WTC11 (cell line): ENCODE measurements at regions not wholly inside any gene's neighbourhood (a gene's known extent, or its start where the extent isn't known, plus 50 kb on each side); places are given as distances from the start of the nearest gene placed in this dataset.

Experiments
- ATAC-seq: fragments of 200-7000 bp; cut with Tn5 transposase; 2 replicates; pipeline ENCODE4 v1.10.0; 2021; ENCODE audit warnings: mild to moderate bottlenecking, moderate library complexity
- CTCF ChIA-PET: fragments of 300-600 bp; sonication (Branson Sonifier 250); formaldehyde crosslinking; loops from one replicate; lab custom pipeline; 2021; ENCODE audit warnings: antibody characterized with exemption; lab: Charles Lee
- POLR2A ChIA-PET: fragments of 350-600 bp; sonication (Branson Sonifier 250); formaldehyde crosslinking; loops from one replicate; lab custom pipeline; 2021; ENCODE audit warnings: antibody characterized with exemption; lab: Charles Lee
- DNase-seq: peaks from one replicate; pipeline ENCODE4 v3.0.0; 2021; ENCODE audit warnings: low spot score
- H3K27ac Mint-ChIP-seq: 2 replicates; pipeline ENCODE4 v1.8.0; 2021; ENCODE audit warnings: mixed read lengths
- H3K27me3 Mint-ChIP-seq: 2 replicates; pipeline ENCODE4 v1.8.0; 2021; ENCODE audit warnings: low read depth, mild to moderate bottlenecking, moderate library complexity, mixed read lengths
- H3K36me3 Mint-ChIP-seq: 2 replicates; pipeline ENCODE4 v1.8.0; 2021; ENCODE audit warnings: mixed read lengths
- H3K4me1 Mint-ChIP-seq: 2 replicates; pipeline ENCODE4 v1.8.0; 2022; ENCODE audit warnings: mixed read lengths
- H3K4me3 Mint-ChIP-seq: 2 replicates; pipeline ENCODE4 v1.8.0; 2021; ENCODE audit warnings: mild to moderate bottlenecking, moderate library complexity, mixed read lengths
- H3K9me3 Mint-ChIP-seq: 2 replicates; pipeline ENCODE4 v1.8.0; 2021; ENCODE audit warnings: mixed read lengths
- FOXK1 ChIP-seq: sonication (generic); formaldehyde crosslinking; IDR thresholded peaks from 2 replicates; pipeline ENCODE4 v1.8.0; 2022; ENCODE audit warnings: mild to moderate bottlenecking, moderate library complexity, missing genetic modification reagents
- FOXP1 ChIP-seq: sonication (generic); formaldehyde crosslinking; IDR thresholded peaks from 2 replicates; pipeline ENCODE4 v1.8.0; 2022; ENCODE audit warnings: missing genetic modification reagents, mild to moderate bottlenecking, moderate library complexity, borderline replicate concordance
- GRHL2 ChIP-seq: fragments of 250-450 bp; sonication (Bioruptor Pico); IDR thresholded peaks from 2 replicates; pipeline ENCODE4 v1.8.0; 2022; ENCODE audit warnings: mild to moderate bottlenecking, moderate library complexity; ENCODE audit not compliant: insufficient replicate concordance, severe bottlenecking
- RELA ChIP-seq: sonication (generic); formaldehyde crosslinking; IDR thresholded peaks from 2 replicates; pipeline ENCODE4 v1.8.1; 2022; ENCODE audit warnings: missing genetic modification reagents, mild to moderate bottlenecking, borderline replicate concordance
- SMAD4 ChIP-seq: sonication (generic); formaldehyde crosslinking; IDR thresholded peaks from 2 replicates; pipeline ENCODE4 v1.8.0; 2022; ENCODE audit warnings: mild to moderate bottlenecking, missing genetic modification reagents
- TEAD1 ChIP-seq: sonication (generic); formaldehyde crosslinking; IDR thresholded peaks from 2 replicates; pipeline ENCODE4 v1.8.0; 2022; ENCODE audit warnings: mild to moderate bottlenecking, missing genetic modification reagents
- ZNF263 ChIP-seq: sonication (generic); formaldehyde crosslinking; IDR thresholded peaks from 2 replicates; pipeline ENCODE4 v1.8.1; 2022; ENCODE audit warnings: low read depth, mild to moderate bottlenecking, moderate library complexity, missing genetic modification reagents
- TF ChIP-seq, protein P1 (sequence below): sonication (generic); formaldehyde crosslinking; IDR thresholded peaks from 2 replicates; pipeline ENCODE4 v1.8.0; 2023; ENCODE audit warnings: missing genetic modification reagents
- TF ChIP-seq, protein P2 (sequence below): sonication (generic); formaldehyde crosslinking; IDR thresholded peaks from 2 replicates; pipeline ENCODE4 v1.8.1; 2023; ENCODE audit warnings: mild to moderate bottlenecking, missing genetic modification reagents
- TF ChIP-seq, protein P3 (sequence below): sonication (generic); formaldehyde crosslinking; conservative IDR thresholded peaks from 2 replicates; pipeline ENCODE4 v1.8.1; 2022; ENCODE audit warnings: mild to moderate bottlenecking, missing genetic modification reagents
- TF ChIP-seq, protein P4 (sequence below): fragments of 250-450 bp; sonication (Bioruptor Pico); IDR thresholded peaks from 2 replicates; pipeline ENCODE4 v2.1.2; 2022; ENCODE audit warnings: mild to moderate bottlenecking, moderate library complexity
- TF ChIP-seq, protein P5 (sequence below): fragments of 250-450 bp; sonication (Bioruptor Pico); IDR thresholded peaks from 2 replicates; pipeline ENCODE4 v1.9.0; 2021; ENCODE audit warnings: mild to moderate bottlenecking
- TF ChIP-seq, protein P6 (sequence below): sonication (generic); formaldehyde crosslinking; IDR thresholded peaks from 2 replicates; pipeline ENCODE4 v1.8.1; 2022; ENCODE audit warnings: low read depth, mild to moderate bottlenecking, moderate library complexity, missing genetic modification reagents, borderline replicate concordance
- TF ChIP-seq, protein P7 (sequence below): sonication (generic); formaldehyde crosslinking; IDR thresholded peaks from 2 replicates; pipeline ENCODE4 v1.8.1; 2022; ENCODE audit warnings: low read depth, missing genetic modification reagents, borderline replicate concordance
- TF ChIP-seq, protein P8 (sequence below): sonication (generic); formaldehyde crosslinking; IDR thresholded peaks from 2 replicates; pipeline ENCODE4 v1.8.0; 2022; ENCODE audit warnings: mild to moderate bottlenecking, missing genetic modification reagents

DNA sequence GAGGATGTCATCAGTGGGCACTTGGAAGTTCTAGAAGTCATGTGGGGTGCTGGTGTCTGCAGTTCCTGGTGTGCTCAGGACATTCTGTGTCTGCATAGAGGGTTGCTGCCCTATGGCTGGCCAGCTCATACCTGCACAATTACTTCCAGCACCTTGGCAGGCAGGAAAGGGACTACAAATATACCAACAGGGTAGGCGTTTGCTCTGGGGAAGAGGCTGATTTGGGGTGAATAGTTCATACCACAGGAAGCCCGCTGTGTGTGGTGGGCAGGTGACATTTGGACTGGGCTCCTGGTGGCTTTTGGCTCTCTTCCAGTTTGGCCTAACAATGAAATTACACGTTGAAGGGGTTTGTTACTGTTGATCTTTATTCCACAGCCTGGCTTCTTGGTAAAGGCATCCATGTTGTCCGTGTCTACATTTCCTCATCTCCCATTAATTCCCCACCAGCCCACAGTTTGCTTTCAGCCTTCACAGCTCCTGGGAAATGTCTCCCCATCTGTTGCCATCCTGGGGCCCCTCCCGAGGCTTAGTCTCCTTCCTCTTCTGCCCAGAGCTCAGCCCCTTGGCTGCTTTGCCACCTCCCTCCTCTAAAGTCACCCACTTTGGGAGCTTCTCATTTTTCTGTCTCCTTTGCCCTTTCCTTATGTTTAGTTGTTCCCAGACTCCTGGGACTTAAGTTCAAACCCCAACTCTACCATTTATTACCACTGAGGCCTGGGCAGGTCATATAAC is 88.1 kb downstream of the RSPH3 start:
- TF ChIP-seq RELA (CRISPR knock-in tag) (no peak), TEAD1 (CRISPR knock-in tag) (no peak), SMAD4 (CRISPR knock-in tag) (no peak), FOXP1 (no peak)
- TF ChIP-seq, protein P1, sequence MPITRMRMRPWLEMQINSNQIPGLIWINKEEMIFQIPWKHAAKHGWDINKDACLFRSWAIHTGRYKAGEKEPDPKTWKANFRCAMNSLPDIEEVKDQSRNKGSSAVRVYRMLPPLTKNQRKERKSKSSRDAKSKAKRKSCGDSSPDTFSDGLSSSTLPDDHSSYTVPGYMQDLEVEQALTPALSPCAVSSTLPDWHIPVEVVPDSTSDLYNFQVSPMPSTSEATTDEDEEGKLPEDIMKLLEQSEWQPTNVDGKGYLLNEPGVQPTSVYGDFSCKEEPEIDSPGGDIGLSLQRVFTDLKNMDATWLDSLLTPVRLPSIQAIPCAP: no peak
- TF ChIP-seq, protein P2, sequence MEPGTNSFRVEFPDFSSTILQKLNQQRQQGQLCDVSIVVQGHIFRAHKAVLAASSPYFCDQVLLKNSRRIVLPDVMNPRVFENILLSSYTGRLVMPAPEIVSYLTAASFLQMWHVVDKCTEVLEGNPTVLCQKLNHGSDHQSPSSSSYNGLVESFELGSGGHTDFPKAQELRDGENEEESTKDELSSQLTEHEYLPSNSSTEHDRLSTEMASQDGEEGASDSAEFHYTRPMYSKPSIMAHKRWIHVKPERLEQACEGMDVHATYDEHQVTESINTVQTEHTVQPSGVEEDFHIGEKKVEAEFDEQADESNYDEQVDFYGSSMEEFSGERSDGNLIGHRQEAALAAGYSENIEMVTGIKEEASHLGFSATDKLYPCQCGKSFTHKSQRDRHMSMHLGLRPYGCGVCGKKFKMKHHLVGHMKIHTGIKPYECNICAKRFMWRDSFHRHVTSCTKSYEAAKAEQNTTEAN (CRISPR knock-in tag): no peak
- H3K9me3 Mint-ChIP-seq: peaks cover 9% of the 10 kb centered on the region
- POLR2A ChIA-PET: no interaction called here
- ATAC-seq (no peak), DNase-seq (no peak)
- H3K27me3 Mint-ChIP-seq: no peaks in the 10 kb centered on the region
- H3K36me3 Mint-ChIP-seq: peaks cover 4% of the 10 kb centered on the region; the same call in 1 of the 2 replicates
- no peak overlapping the region for H3K4me3 Mint-ChIP-seq
- peak overlapping the region; percentile 99 for H3K27ac Mint-ChIP-seq
- CTCF ChIA-PET: interaction anchor here (0.6 to 1.9 kb wide), 4 partner anchors 10 to 59 kb away, joined by 3 to 7 read pairs (median 3); no protein-coding TSS in a partner anchor
- peaks cover 58% of the 10 kb centered on the region for H3K4me1 Mint-ChIP-seq

DNA sequence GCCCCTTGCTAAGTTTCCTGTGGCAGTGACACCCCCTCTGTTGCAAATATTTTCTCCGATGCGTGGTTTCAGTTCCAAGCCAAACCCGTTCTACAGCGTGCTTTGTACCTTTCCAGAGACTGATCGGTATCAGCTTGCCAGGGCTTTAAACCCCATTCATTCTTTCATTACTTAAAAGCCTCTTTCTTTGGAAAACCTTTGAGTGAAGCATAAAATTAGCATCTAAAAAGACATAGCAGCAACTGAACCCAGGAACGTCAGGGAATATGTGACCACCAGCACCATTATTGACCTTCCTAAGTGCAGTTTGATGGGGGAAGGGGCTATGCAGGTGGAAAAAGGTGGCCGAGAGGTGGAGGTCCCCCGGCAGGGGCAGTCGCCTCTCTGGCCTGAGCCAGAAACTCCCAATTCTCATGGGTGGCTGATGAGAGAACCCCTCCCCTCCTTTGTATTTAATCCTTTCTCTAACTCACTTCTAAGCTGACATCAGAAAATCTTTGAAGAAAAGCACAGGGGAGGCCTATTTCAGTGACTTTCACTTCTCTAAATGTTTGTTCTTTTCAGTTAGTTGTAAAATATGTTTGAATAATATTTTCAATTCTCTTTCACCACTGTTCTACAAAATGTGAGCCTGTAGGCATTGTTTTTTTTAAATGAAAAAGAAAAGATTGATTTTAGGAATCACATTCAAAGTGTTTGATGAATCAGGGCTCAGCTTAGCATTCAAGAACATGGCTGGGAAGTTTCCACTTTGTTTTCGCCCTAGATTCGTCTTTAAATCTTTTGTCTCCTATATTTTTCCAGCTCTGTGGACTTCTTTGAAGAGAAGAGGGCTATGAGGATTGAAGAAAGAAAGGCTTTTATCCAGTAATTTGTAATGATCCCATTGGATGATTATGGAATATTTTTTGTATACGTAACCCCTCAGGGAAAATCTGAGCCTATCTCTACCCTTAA is 89.2 kb downstream of the RSPH3 start:
- H3K9me3 Mint-ChIP-seq: peaks cover 19% of the 10 kb centered on the region
- peak overlapping the region; percentile 99 for H3K27ac Mint-ChIP-seq
- H3K27me3 Mint-ChIP-seq: no peaks in the 10 kb centered on the region; the same call in 1 of the 2 replicates
- TF ChIP-seq, protein P3, sequence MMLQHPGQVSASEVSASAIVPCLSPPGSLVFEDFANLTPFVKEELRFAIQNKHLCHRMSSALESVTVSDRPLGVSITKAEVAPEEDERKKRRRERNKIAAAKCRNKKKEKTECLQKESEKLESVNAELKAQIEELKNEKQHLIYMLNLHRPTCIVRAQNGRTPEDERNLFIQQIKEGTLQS: no peak
- TF ChIP-seq, protein P1: no peak
- TF ChIP-seq GRHL2 (CRISPR knock-in tag) (no peak), FOXK1 (CRISPR knock-in tag) (peak; percentile 58; the same call in 1 of the 2 replicates), ZNF263 (CRISPR knock-in tag) (no peak), TEAD1 (CRISPR knock-in tag) (peak; percentile 57; the same call in 1 of the 2 replicates)
- TF ChIP-seq, protein P4, sequence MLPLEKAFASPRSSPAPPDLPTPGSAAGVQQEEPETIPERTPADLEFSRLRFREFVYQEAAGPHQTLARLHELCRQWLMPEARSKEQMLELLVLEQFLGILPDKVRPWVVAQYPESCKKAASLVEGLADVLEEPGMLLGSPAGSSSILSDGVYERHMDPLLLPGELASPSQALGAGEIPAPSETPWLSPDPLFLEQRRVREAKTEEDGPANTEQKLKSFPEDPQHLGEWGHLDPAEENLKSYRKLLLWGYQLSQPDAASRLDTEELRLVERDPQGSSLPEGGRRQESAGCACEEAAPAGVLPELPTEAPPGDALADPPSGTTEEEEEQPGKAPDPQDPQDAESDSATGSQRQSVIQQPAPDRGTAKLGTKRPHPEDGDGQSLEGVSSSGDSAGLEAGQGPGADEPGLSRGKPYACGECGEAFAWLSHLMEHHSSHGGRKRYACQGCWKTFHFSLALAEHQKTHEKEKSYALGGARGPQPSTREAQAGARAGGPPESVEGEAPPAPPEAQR (CRISPR knock-in tag): no peak
- TF ChIP-seq, protein P5, sequence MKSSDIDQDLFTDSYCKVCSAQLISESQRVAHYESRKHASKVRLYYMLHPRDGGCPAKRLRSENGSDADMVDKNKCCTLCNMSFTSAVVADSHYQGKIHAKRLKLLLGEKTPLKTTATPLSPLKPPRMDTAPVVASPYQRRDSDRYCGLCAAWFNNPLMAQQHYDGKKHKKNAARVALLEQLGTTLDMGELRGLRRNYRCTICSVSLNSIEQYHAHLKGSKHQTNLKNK (CRISPR knock-in tag): no peak
- TF ChIP-seq, protein P6, sequence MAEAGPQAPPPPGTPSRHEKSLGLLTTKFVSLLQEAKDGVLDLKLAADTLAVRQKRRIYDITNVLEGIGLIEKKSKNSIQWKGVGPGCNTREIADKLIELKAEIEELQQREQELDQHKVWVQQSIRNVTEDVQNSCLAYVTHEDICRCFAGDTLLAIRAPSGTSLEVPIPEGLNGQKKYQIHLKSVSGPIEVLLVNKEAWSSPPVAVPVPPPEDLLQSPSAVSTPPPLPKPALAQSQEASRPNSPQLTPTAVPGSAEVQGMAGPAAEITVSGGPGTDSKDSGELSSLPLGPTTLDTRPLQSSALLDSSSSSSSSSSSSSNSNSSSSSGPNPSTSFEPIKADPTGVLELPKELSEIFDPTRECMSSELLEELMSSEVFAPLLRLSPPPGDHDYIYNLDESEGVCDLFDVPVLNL (CRISPR knock-in tag): no peak
- TF ChIP-seq, protein P7, sequence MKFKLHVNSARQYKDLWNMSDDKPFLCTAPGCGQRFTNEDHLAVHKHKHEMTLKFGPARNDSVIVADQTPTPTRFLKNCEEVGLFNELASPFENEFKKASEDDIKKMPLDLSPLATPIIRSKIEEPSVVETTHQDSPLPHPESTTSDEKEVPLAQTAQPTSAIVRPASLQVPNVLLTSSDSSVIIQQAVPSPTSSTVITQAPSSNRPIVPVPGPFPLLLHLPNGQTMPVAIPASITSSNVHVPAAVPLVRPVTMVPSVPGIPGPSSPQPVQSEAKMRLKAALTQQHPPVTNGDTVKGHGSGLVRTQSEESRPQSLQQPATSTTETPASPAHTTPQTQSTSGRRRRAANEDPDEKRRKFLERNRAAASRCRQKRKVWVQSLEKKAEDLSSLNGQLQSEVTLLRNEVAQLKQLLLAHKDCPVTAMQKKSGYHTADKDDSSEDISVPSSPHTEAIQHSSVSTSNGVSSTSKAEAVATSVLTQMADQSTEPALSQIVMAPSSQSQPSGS (CRISPR knock-in tag): no peak
- TF ChIP-seq, protein P8, sequence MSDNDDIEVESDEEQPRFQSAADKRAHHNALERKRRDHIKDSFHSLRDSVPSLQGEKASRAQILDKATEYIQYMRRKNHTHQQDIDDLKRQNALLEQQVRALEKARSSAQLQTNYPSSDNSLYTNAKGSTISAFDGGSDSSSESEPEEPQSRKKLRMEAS (CRISPR knock-in tag): 0 out of 2 replicates have a peak, but pooled peaks have one; percentile 32
- peaks cover 14% of the 10 kb centered on the region for H3K36me3 Mint-ChIP-seq
- ChIA-PET CTCF (interaction anchor here (0.6 to 1.9 kb wide), 5 partner anchors 11 to 60 kb away, joined by 3 to 7 read pairs (median 4); no protein-coding TSS in a partner anchor), POLR2A (interaction anchor here (0.5 to 2.3 kb wide), 6 partner anchors 23 to 139 kb away, joined by 3 to 12 read pairs (median 3); no protein-coding TSS in a partner anchor)
- H3K4me3 Mint-ChIP-seq: peak overlapping the region; percentile 38
- H3K4me1 Mint-ChIP-seq: peaks cover 58% of the 10 kb centered on the region
- peak; percentile 70 for DNase-seq
- ATAC-seq: peak; percentile 93
